K562 (cell line): ENCODE measurements at regions not wholly inside any gene's neighbourhood (a gene's known extent, or its start where the extent isn't known, plus 50 kb on each side); places are given as distances from the start of the nearest gene placed in this dataset.
A peak's percentile ranks its signal among the peaks of the same experiment; 100 is the strongest.

ENCODE experiments used
- ATAC-seq: fragments of 200-7000 bp; cut with Tn5 transposase; 3 replicates; pipeline ENCODE4 v1.9.1; 2020; ENCODE audit warnings: moderate library complexity
- BruUV-seq: library from RNA; stranded (reverse); fragments of 400-500 nt; replicated peaks from 2 replicates; lab custom pipeline; 2021; lab: Mats Ljungman, UMichigan
- CTCF ChIA-PET: fragments of 300-600 bp; formaldehyde crosslinking; extraction: SDS; loops from one replicate; lab custom pipeline; 2021; ENCODE audit warnings: low intra/inter-chr PET ratio; lab: Yijun Ruan, JAX
- POLR2A ChIA-PET: fragments of 300-600, 350-650 bp; sonication (Branson Sonifier 250); formaldehyde crosslinking; extraction: SDS; loops from one replicate; lab custom pipeline; 2021; ENCODE audit warnings: antibody characterized with exemption, inconsistent platforms; lab: Yijun Ruan, JAX
- DNase-seq, 4 experiments: peaks; one replicate each; pipeline versions ENCODE4 v3.0.0 to v3.0.0-alpha.2; 2011 to 2018; ENCODE audit warnings: low spot score in 3 of 4, mixed read lengths in 3 of 4; ENCODE audit errors: extremely low read depth in 1 of 4
- FAIRE-seq: peaks from 2 replicates; lab custom pipeline; 2011; peaks lifted over from hg19 to GRCh38; lab: Jason Lieb, UNC
- H2AFZ ChIP-seq: 2 replicates; pipeline ENCODE4 v1.6.0; 2011; ENCODE audit warnings: low read depth, low read length, control low read depth, inconsistent platforms
- H3K27ac ChIP-seq: fragments of 200-600 bp; 3 replicates; pipeline ENCODE4 v1.8.0; 2011; ENCODE audit warnings: low read depth, mild to moderate bottlenecking, control low read depth, inconsistent platforms, low read length, moderate library complexity, mixed read lengths; ENCODE audit errors: extremely low read depth
- H3K27me3 ChIP-seq, 2 experiments: fragments of 300-600 bp in 1 of 2; 2 replicates in 1 of 2; 3 replicates in 1 of 2; pipeline versions ENCODE4 v1.6.0 to v1.8.0; 2011; ENCODE audit warnings: inconsistent platforms in 2 of 2, low read length in 2 of 2, mild to moderate bottlenecking in 1 of 2, mixed read lengths in 1 of 2, moderate library complexity in 1 of 2; ENCODE audit not compliant: control insufficient read depth in 2 of 2, insufficient read depth in 2 of 2
- H3K36me3 ChIP-seq: fragments of 300-600 bp; 3 replicates; pipeline ENCODE4 v1.8.0; 2011; ENCODE audit warnings: mild to moderate bottlenecking, low read length, inconsistent platforms; ENCODE audit not compliant: control insufficient read depth, insufficient read depth
- H3K4me1 ChIP-seq, 2 experiments: fragments of 200-600 bp in 1 of 2; replicated peaks in 1 of 2; 2 replicates in 1 of 2; 3 replicates in 1 of 2; pipeline versions ENCODE4 v1.5.1 to v1.8.0; 2011; ENCODE audit warnings: inconsistent platforms in 2 of 2, low read length in 2 of 2, mild to moderate bottlenecking in 1 of 2, mixed read lengths in 1 of 2, moderate library complexity in 1 of 2; ENCODE audit not compliant: control insufficient read depth in 2 of 2, insufficient read depth in 2 of 2
- H3K4me2 ChIP-seq: 2 replicates; pipeline ENCODE4 v1.6.1; 2011; ENCODE audit warnings: low read length, control low read depth, inconsistent platforms, mixed read lengths; ENCODE audit not compliant: insufficient read depth
- H3K4me3 ChIP-seq: fragments of 200-600 bp; sonication (generic), shearing (Covaris generic); 2 replicates; pipeline ENCODE4 v1.5.1; 2016; ENCODE audit warnings: control low read depth, inconsistent platforms
- H3K79me2 ChIP-seq: fragments of 200-600 bp; 3 replicates; pipeline ENCODE4 v1.8.0; 2011; ENCODE audit warnings: low read length, inconsistent platforms; ENCODE audit not compliant: control insufficient read depth, insufficient read depth
- H3K9ac ChIP-seq, 2 experiments: 2 replicates each; pipeline versions ENCODE4 v1.6.0 to v1.6.1; 2011; ENCODE audit warnings: low read depth in 2 of 2, low read length in 2 of 2, control low read depth in 1 of 2, inconsistent platforms in 1 of 2, mild to moderate bottlenecking in 1 of 2, mixed read lengths in 1 of 2; ENCODE audit not compliant: insufficient read depth in 1 of 2
- H3K9me1 ChIP-seq: one replicate; pipeline ENCODE4 v1.6.0; 2011; ENCODE audit warnings: inconsistent platforms, mild to moderate bottlenecking, low read length, moderate library complexity; ENCODE audit not compliant: control insufficient read depth, insufficient read depth
- H3K9me3 ChIP-seq: replicated peaks from 2 replicates; pipeline ENCODE4 v1.5.1; 2011; ENCODE audit warnings: low read depth, low read length, inconsistent platforms; ENCODE audit not compliant: control insufficient read depth, insufficient read depth
- H4K20me1 ChIP-seq: replicated peaks from 2 replicates; pipeline ENCODE4 v1.6.1; 2011; ENCODE audit warnings: low read length, inconsistent platforms, mixed read lengths; ENCODE audit not compliant: control insufficient read depth, insufficient read depth
- CHD2 ChIP-seq: IDR thresholded peaks from 2 replicates; pipeline ENCODE4 v1.6.1; 2011; ENCODE audit warnings: low read depth, low read length
- DACH1 ChIP-seq: fragments of 450-650 bp; IDR thresholded peaks from 2 replicates; pipeline ENCODE4 v1.6.1; 2018; ENCODE audit not compliant: partially characterized antibody
- FOXP1 ChIP-seq: sonication (generic); formaldehyde crosslinking; IDR thresholded peaks from 2 replicates; pipeline ENCODE4 v1.8.0; 2022; ENCODE audit warnings: mild to moderate bottlenecking, missing genetic modification reagents
- HBP1 ChIP-seq: fragments of 450-650 bp; formaldehyde crosslinking; IDR thresholded peaks from 2 replicates; pipeline ENCODE4 v1.4.0; 2022; ENCODE audit warnings: missing genetic modification characterization
- LEF1 ChIP-seq: fragments of 450-650 bp; IDR thresholded peaks from 2 replicates; pipeline ENCODE4 v1.6.1; 2016; ENCODE audit warnings: mild to moderate bottlenecking
- NCOA2 ChIP-seq, 2 experiments: fragments of 450-650 bp; IDR thresholded peaks; 2 replicates each; pipeline ENCODE4 v1.6.1; 2018; ENCODE audit warnings: mild to moderate bottlenecking in 2 of 2, moderate library complexity in 1 of 2; ENCODE audit not compliant: partially characterized antibody in 2 of 2
- PHF21A ChIP-seq: fragments of 450-650 bp; IDR thresholded peaks from 2 replicates; pipeline ENCODE4 v1.6.1; 2017; ENCODE audit warnings: low read depth, borderline replicate concordance
- SPI1 ChIP-seq: IDR thresholded peaks from 2 replicates; pipeline ENCODE4 v1.6.1; 2011; ENCODE audit warnings: low read depth, low read length, control low read depth, borderline replicate concordance
- TRIM25 ChIP-seq: fragments of 450-650 bp; IDR thresholded peaks from 2 replicates; pipeline ENCODE4 v1.7.0; 2016; ENCODE audit warnings: borderline replicate concordance
- ZNF354B ChIP-seq: fragments of 250-450 bp; sonication (Bioruptor Pico); IDR thresholded peaks from 2 replicates; pipeline ENCODE4 v1.4.0; 2020
- WGBS: fragments of 100-300 bp; shearing (Covaris generic); methylation state at CpG from one replicate; pipeline ENCODE4 v1.1.6; 2016; ENCODE audit warnings: low coverage, mixed read lengths; ENCODE audit not compliant: insufficient coverage; ENCODE audit errors: missing lambda C conversion rate; 5-methylcytosine and 5-hydroxymethylcytosine counted together
- in situ Hi-C: fragments of 300-500 bp; cut with MboI; formaldehyde crosslinking; loops from 4 replicates; pipeline ENCODE4 v1.15.0; 2018; ENCODE audit warnings: inconsistent platforms, mixed read lengths
- intact Hi-C: fragments of 100-400 bp; cut with micrococcal nuclease; formaldehyde crosslinking; loops from 2 replicates; pipeline ENCODE4 v1.14.2; 2022

- TF ChIP-seq HBP1 (CRISPR knock-in tag) (no peak), TRIM25 (no peak), FOXP1 (CRISPR knock-in tag) (no peak), LEF1 (no peak), NCOA2 (IDR thresholded peaks at IDR 0.05; ENCODE audit: partially characterized antibody in 2 of 2) (no peak), PHF21A (no peak)
Observed at GRCh38 chr2:103808814-103809213, 1045.1 kb upstream of the POU3F3 start (continued).

GRCh38 chr2:103809415-103809814 is 1044.5 kb upstream of the POU3F3 start:
- CTCF ChIA-PET, result no interaction called here
- intact Hi-C loops, result no loop called here
- POLR2A ChIA-PET, result interaction anchor here (0.7 kb wide), 1 partner anchor 271 kb away, joined by 3 read pairs; no protein-coding TSS in a partner anchor
- in situ Hi-C loops, result no loop called here
- no peak for FAIRE-seq
- no peak for ATAC-seq
- H3K9ac ChIP-seq, result no peak overlapping the region
- H3K27me3 ChIP-seq, result no peaks in the 10 kb centered on the region
- BruUV-seq, result no TSS peak
- no peaks in the 10 kb centered on the region for H3K36me3 ChIP-seq
- H3K4me3 ChIP-seq, result no peak overlapping the region
- H3K79me2 ChIP-seq, result no peaks in the 10 kb centered on the region
- no peak overlapping the region for H2AFZ ChIP-seq
- H3K9me1 ChIP-seq, result no peaks in the 10 kb centered on the region
- no peak for DNase-seq
- H3K27ac ChIP-seq, result no peak overlapping the region
- H3K9me3 ChIP-seq, result no peaks in the 10 kb centered on the region
- 2% methylated on average over 7 of the region's 7 CpGs for WGBS
- TF ChIP-seq CHD2 (peak; percentile 62; the same call in 1 of the 2 replicates), ZNF354B (CRISPR knock-in tag) (no peak), DACH1 (no peak), SPI1 (0 out of 2 replicates have a peak, but pooled peaks have one; percentile 9)
- TF ChIP-seq, all 486 proteins: peak for 2
- Histone ChIP-seq H3K4me2 (no peak overlapping the region), H3K4me1 (no peaks in the 10 kb centered on the region), H4K20me1 (no peaks in the 10 kb centered on the region)
